ENCODE measurements at regions not wholly inside any gene's neighbourhood (a gene's known extent, or its start where the extent isn't known, plus 50 kb on each side); places are given as distances from the start of the nearest gene placed in this dataset.

DNA sequence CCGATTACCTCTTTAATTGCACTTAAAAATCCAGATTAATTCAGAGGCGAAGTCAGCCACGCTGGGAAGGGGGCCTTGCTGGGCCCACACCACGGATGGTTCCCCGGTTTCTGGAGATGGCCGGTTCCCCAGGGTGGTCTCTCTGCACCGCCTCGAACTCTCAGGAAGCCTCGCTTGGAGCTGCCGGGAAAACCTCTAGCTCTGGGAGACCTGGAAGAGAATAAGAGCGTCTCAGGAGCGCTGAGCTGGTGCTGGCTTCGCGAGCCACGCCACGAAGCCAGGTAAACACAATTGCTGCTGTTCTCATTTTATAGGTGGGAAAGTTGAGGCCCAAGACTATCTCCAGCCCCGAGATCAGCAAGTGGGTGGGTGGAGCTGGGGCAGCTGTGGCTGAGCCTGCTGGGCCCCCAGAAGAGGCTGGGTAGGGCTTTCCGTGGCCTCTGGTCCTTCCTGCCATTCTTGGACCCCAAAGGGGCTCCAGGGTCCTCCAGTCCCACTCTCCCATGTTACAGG, 110.4 kb downstream of the MICALL2 start:
- no peak for TF ChIP-seq POLR2A (IDR thresholded peaks at IDR 0.05)
- no peak for TF ChIP-seq POLR2AphosphoS5 (IDR thresholded peaks at IDR 0.05)

Data from gastroesophageal sphincter (tissue), 2 donors.